GM23338 (cell line): ENCODE measurements at regions not wholly inside any gene's neighbourhood (a gene's known extent, or its start where the extent isn't known, plus 50 kb on each side); places are given as distances from the start of the nearest gene placed in this dataset.

ENCODE experiments used
- ATAC-seq: fragments of 200-7000 bp; cut with Tn5 transposase; 3 replicates; pipeline ENCODE4 v1.9.1; 2020
- DNase-seq: peaks from one replicate; pipeline ENCODE4 v3.0.0-alpha.2; 2015; ENCODE audit warnings: low spot score
- H2AFZ ChIP-seq: fragments of 200-600 bp; sonication (generic); 2 replicates; pipeline ENCODE4 v1.8.0; 2016; ENCODE audit warnings: antibody characterized with exemption, mild to moderate bottlenecking, moderate library complexity
- H3F3A ChIP-seq: fragments of 200-600 bp; sonication (generic); replicated peaks from 2 replicates; pipeline ENCODE4 v1.8.0; 2017; ENCODE audit warnings: antibody characterized with exemption, mixed run types, low read depth
- H3K27ac ChIP-seq: fragments of 200-600 bp; sonication (generic); 2 replicates; pipeline ENCODE4 v1.6.1; 2016; ENCODE audit warnings: low read depth
- H3K27me3 ChIP-seq: fragments of 200-600 bp; sonication (generic); 2 replicates; pipeline ENCODE4 v1.8.0; 2016; ENCODE audit warnings: mild to moderate bottlenecking, mixed run types, moderate library complexity; ENCODE audit not compliant: insufficient read depth
- H3K36me3 ChIP-seq: fragments of 200-600 bp; sonication (generic); 2 replicates; pipeline ENCODE4 v1.8.0; 2016; ENCODE audit warnings: mild to moderate bottlenecking; ENCODE audit not compliant: insufficient read depth
- H3K4me1 ChIP-seq: fragments of 200-600 bp; sonication (generic); 2 replicates; pipeline ENCODE4 v1.8.0; 2016; ENCODE audit warnings: mild to moderate bottlenecking, moderate library complexity; ENCODE audit not compliant: insufficient read depth
- H3K4me2 ChIP-seq: fragments of 200-600 bp; sonication (generic); 2 replicates; pipeline ENCODE4 v1.7.1; 2017; ENCODE audit warnings: mixed run types
- H3K4me3 ChIP-seq: fragments of 200-600 bp; sonication (generic); 2 replicates; pipeline ENCODE4 v1.6.1; 2016; ENCODE audit warnings: mixed run types
- H3K79me2 ChIP-seq: fragments of 200-600 bp; sonication (generic); replicated peaks from 2 replicates; pipeline ENCODE4 v1.8.0; 2017; ENCODE audit warnings: mild to moderate bottlenecking; ENCODE audit not compliant: insufficient read depth
- H3K9me2 ChIP-seq: fragments of 200-600 bp; sonication (generic); 2 replicates; pipeline ENCODE4 v1.8.0; 2017; ENCODE audit not compliant: insufficient read depth
- H4K20me1 ChIP-seq: fragments of 200-600 bp; sonication (generic); replicated peaks from 2 replicates; pipeline ENCODE4 v1.8.0; 2017; ENCODE audit warnings: mild to moderate bottlenecking; ENCODE audit not compliant: insufficient read depth
- H3K27ac Mint-ChIP-seq: 2 replicates; pipeline ENCODE4 v1.8.0; 2020; ENCODE audit warnings: inconsistent platforms, mild to moderate bottlenecking, moderate library complexity, mixed read lengths
- H3K27me3 Mint-ChIP-seq: 3 replicates; pipeline ENCODE4 v1.8.0; 2022; ENCODE audit warnings: low read depth, mild to moderate bottlenecking, moderate library complexity, mixed read lengths, inconsistent platforms; ENCODE audit not compliant: insufficient read depth, poor library complexity
- H3K36me3 Mint-ChIP-seq: 3 replicates; pipeline ENCODE4 v1.8.0; 2021; ENCODE audit warnings: low read depth, mild to moderate bottlenecking, inconsistent platforms, moderate library complexity, mixed read lengths
- H3K4me1 Mint-ChIP-seq: 3 replicates; pipeline ENCODE4 v1.8.0; 2020; ENCODE audit warnings: mild to moderate bottlenecking, inconsistent platforms, mixed read lengths
- H3K4me3 Mint-ChIP-seq: 3 replicates; pipeline ENCODE4 v1.8.0; 2021; ENCODE audit warnings: moderate library complexity, mild to moderate bottlenecking, inconsistent platforms, mixed read lengths
- H3K9me3 Mint-ChIP-seq: 3 replicates; pipeline ENCODE4 v1.8.0; 2020; ENCODE audit warnings: moderate library complexity, mild to moderate bottlenecking, inconsistent platforms, mixed read lengths
- CREB1 ChIP-seq: fragments of 250-450 bp; sonication (Bioruptor Pico); IDR thresholded peaks from 2 replicates; pipeline ENCODE4 v1.5.0; 2020; ENCODE audit warnings: low read depth, mild to moderate bottlenecking, moderate library complexity
- CTCF ChIP-seq, 2 experiments: fragments of 200-600 bp in 1 of 2; sonication (generic) in 1 of 2; conservative IDR thresholded peaks; 2 replicates each; pipeline versions ENCODE4 v1.5.1 to v1.6.1; 2016 to 2017; ENCODE audit warnings: antibody characterized with exemption in 2 of 2, low read depth in 2 of 2, mild to moderate bottlenecking in 2 of 2, moderate library complexity in 1 of 2
- ETS1 ChIP-seq: IDR thresholded peaks from 2 replicates; pipeline ENCODE4 v1.6.1; 2016; ENCODE audit warnings: antibody characterized with exemption
- EZH2 ChIP-seq: fragments of 200-600 bp; sonication (generic); IDR thresholded peaks from one replicate; pipeline ENCODE4 v1.8.0; 2017; ENCODE audit warnings: antibody characterized with exemption, mild to moderate bottlenecking, low read depth; ENCODE audit not compliant: unreplicated experiment
- EZH2phosphoT487 ChIP-seq: fragments of 200-600 bp; sonication (generic); IDR thresholded peaks from one replicate; pipeline ENCODE4 v1.8.1; 2018; ENCODE audit warnings: antibody characterized with exemption; ENCODE audit not compliant: unreplicated experiment
- JUNB ChIP-seq: IDR thresholded peaks from one replicate; pipeline ENCODE4 v1.6.1; 2016; ENCODE audit warnings: antibody characterized with exemption; ENCODE audit not compliant: unreplicated experiment
- NANOG ChIP-seq: IDR thresholded peaks from 2 replicates; pipeline ENCODE4 v1.6.1; 2016; ENCODE audit warnings: antibody characterized with exemption, borderline replicate concordance
- POLR2AphosphoS5 ChIP-seq: IDR thresholded peaks from 2 replicates; pipeline ENCODE4 v1.6.1; 2016; ENCODE audit warnings: antibody characterized with exemption, low read depth
- STAT1 ChIP-seq: IDR thresholded peaks from one replicate; pipeline ENCODE4 v1.6.1; 2016; ENCODE audit warnings: antibody characterized with exemption; ENCODE audit not compliant: unreplicated experiment
- ZNF114 ChIP-seq: fragments of 250-450 bp; sonication (Bioruptor Pico); IDR thresholded peaks from 2 replicates; pipeline ENCODE4 v1.5.0; 2020; ENCODE audit warnings: mild to moderate bottlenecking, moderate library complexity
- ZNF462 ChIP-seq: fragments of 250-450 bp; sonication (Bioruptor Pico); IDR thresholded peaks from 2 replicates; pipeline ENCODE4 v1.5.0; 2020; ENCODE audit warnings: mild to moderate bottlenecking, moderate library complexity

DNA sequence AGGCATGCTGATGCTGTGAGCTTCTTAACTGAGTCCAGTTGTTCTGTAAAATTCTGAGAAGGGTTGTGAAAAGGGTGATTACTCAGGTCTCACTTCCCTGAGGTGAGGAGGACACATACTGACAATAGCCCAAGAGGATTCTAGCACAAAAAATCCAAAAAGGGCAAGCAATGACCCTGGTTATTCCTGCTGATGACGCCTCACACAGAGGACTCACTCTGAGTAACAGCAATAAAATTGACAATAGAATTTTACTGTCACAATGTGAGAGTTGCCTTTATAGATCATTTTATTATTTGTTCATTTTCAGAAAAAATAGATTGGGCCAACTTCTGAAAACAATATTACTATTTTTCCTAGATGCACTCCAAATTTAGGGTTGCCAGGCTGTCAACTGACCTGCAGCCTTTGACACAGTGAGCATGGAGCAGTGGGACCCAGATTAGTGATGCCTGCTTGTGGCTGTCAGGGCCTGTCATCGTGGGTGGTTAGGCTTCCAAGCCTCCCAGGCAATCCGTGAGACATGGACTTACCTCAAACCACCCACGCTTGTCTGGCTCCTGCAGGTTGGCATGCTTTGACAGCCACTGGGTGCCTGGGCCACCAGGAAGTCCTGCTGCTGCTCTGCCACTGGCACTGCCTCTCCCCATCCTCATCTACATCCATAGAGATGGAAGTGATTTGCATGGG lies 396.0 kb upstream of the THBS1 start (continued):
- TF ChIP-seq CTCF (conservative IDR thresholded peaks at IDR 0.05; ENCODE audit: low read depth in 2 of 2) (no peak), NANOG (no peak), STAT1 (no peak), EZH2phosphoT487 (no peak), ETS1 (no peak), POLR2AphosphoS5 (no peak), ZNF114 (CRISPR knock-in tag) (no peak), EZH2 (no peak)

DNA sequence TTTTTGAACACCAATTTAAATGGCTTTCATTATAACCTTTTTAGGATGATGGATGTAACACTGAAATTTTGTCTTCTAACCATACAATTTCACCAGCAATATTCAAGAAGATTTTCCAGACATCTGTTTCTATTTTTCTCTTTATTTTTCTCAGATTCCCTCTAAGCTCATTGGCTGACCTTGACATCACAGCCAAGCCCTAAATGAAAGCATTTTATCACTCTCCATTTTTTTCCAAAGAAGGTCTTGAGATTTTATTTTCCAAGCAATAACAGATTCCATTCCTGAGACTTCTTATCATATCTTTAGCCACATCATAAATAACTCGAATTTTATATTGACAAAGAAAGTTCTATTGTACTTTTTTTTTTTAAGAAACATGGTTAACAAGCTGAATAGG lies 392.6 kb upstream of the THBS1 start:
- H3K9me3 Mint-ChIP-seq, result no peaks in the 10 kb centered on the region
- no peak overlapping the region for H3K27ac Mint-ChIP-seq
- H3K36me3 ChIP-seq, result no peaks in the 10 kb centered on the region
- ATAC-seq (no peak), DNase-seq (no peak)
- H3K4me3 Mint-ChIP-seq, result no peak overlapping the region
- no peaks in the 10 kb centered on the region for H3K79me2 ChIP-seq
- no peaks in the 10 kb centered on the region for H3K4me1 ChIP-seq
- H3K27me3 Mint-ChIP-seq, result no peaks in the 10 kb centered on the region
- no peaks in the 10 kb centered on the region for H3K4me1 Mint-ChIP-seq
- H3F3A ChIP-seq, result no peaks in the 10 kb centered on the region
- no peak overlapping the region for H3K27ac ChIP-seq
- TF ChIP-seq EZH2phosphoT487 (no peak), CREB1 (no peak), JUNB (no peak), POLR2AphosphoS5 (no peak)
- no peak overlapping the region for H2AFZ ChIP-seq
- H4K20me1 ChIP-seq, result no peaks in the 10 kb centered on the region
- H3K4me3 ChIP-seq, result no peak overlapping the region
- H3K36me3 Mint-ChIP-seq, result no peaks in the 10 kb centered on the region
- no peak overlapping the region for H3K4me2 ChIP-seq
- H3K9me2 ChIP-seq, result peaks cover 7% of the 10 kb centered on the region; the same call in 1 of the 2 replicates
- no peaks in the 10 kb centered on the region for H3K27me3 ChIP-seq

DNA sequence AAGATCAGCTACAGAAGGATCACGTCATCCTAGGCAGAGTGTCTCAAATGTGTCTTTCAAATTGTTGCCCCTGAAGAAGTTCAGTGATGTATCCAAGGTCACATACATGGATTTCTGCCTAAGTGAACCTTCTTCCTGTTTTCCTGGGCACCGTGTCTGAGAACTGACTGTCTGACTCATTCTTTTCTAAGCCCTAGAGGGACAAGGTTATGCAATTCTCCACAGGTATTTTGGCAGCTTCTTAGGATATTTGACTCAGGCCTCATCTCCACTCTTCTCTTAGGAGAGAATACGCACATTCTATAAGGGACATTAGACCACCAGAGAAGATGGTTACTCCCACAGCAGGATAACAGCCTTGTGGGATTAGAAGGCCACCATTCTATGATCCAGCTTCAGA lies 391.9 kb upstream of the THBS1 start:
- Histone ChIP-seq H3K4me1 (0 out of 2 replicates have a peak, but pooled peaks cover under 1% of the 10 kb centered on the region), H3F3A (no peaks in the 10 kb centered on the region), H3K4me2 (no peak overlapping the region), H2AFZ (no peak overlapping the region), H3K36me3 (no peaks in the 10 kb centered on the region), H3K4me3 (no peak overlapping the region), H3K27me3 (no peaks in the 10 kb centered on the region), H4K20me1 (no peaks in the 10 kb centered on the region), H3K27ac (no peak overlapping the region), H3K9me2 (peaks cover 8% of the 10 kb centered on the region), H3K79me2 (no peaks in the 10 kb centered on the region)
- H3K4me3 Mint-ChIP-seq, result no peak overlapping the region
- H3K9me3 Mint-ChIP-seq, result no peaks in the 10 kb centered on the region
- no peaks in the 10 kb centered on the region for H3K27me3 Mint-ChIP-seq
- no peak for ATAC-seq
- H3K4me1 Mint-ChIP-seq, result peaks cover 5% of the 10 kb centered on the region; the same call in 2 of the 3 replicates
- no peak for DNase-seq
- H3K36me3 Mint-ChIP-seq, result no peaks in the 10 kb centered on the region
- H3K27ac Mint-ChIP-seq, result no peak overlapping the region
- TF ChIP-seq EZH2, result no peak
- no peak for TF ChIP-seq CREB1
- TF ChIP-seq STAT1, result no peak
- no peak for TF ChIP-seq POLR2AphosphoS5
- TF ChIP-seq JUNB, result no peak
- no peak for TF ChIP-seq ZNF462 (CRISPR knock-in tag)
